ENCODE measurements at regions not wholly inside any gene's neighbourhood (a gene's known extent, or its start where the extent isn't known, plus 50 kb on each side); places are given as distances from the start of the nearest gene placed in this dataset.

GRCh38 chr3:40593351-40593750, 68.6 kb downstream of the ZNF621 start:
- peak; percentile 46 for DNase-seq (ENCODE audit: low read depth)

- no peak for DNase-seq (ENCODE audit: low read depth)
These were observed 72.7 kb downstream of the ZNF621 start for GRCh38 chr3:40597441-40597840.

- no peak for DNase-seq (ENCODE audit: low read depth)
These were observed 73.6 kb downstream of the ZNF621 start for GRCh38 chr3:40598338-40598737.

GRCh38 chr3:40598962-40599361, 74.2 kb downstream of the ZNF621 start:
- no peak for DNase-seq (ENCODE audit: low read depth)

- no peak for DNase-seq (ENCODE audit: low read depth)
These were observed 78.1 kb downstream of the ZNF621 start for GRCh38 chr3:40602778-40603385.

DNA sequence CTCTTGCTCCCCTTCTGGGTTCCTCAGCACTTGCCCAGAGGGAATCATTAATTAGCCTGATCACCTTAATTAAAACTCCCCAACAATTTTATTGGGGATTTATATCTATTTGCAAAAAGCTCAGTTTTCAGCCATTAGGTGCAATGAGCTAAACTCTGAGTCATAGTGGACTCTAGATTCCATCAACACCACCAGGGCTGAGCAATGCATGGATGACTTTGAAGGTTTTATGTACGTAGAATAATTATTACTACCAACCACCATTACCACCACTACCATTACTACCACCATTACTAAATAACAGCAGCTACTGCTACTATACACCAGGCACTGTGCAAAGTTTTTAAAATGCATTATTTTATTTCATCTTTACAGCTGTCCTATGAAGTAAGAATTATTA, 81.2 kb downstream of the ZNF621 start:
- no peak for DNase-seq (ENCODE audit: low read depth)

DNA sequence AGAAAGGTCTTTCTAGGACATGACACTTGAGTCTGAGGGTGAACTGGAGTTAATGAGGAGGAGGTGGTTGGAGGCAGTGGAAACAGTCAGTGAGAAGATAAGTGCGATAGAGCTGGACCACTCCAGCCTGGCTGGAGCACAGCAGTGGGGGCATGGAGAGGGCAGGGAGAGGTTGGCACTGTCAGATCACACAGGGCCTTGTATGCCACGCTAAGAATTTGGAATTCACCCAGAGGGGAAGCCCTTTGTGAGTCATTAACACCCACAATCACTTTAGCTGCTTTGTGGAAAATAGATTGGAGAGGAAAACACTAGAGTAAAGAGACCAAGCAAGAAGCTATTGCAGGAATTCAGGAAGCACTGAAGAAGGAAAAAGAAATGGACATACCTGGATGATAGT, 83.3 kb downstream of the ZNF621 start:
- DNase-seq (ENCODE audit: low read depth) = no peak

DNA sequence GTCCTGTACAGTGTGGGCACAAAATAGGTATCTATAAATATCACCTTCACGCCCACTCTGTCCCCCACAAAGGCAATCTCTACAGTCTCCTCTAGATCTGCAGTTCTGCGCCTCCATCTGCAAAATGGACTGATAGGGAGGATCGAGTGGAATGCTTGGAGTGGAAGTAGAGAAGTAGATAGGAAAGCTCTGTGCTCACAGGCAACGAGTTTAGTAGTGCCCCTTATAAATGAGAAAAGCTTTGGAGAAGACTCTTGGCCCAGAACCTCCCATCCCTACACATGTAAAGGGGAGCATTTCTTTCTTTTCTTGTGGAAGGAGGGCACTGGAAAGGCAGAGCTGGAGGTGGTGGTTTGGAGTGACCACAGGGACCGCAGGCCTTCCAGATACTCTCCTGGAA, 88.5 kb downstream of the ZNF621 start:
- no peak for DNase-seq (ENCODE audit: low read depth)

GRCh38 chr3:40615110-40615915, 90.6 kb downstream of the ZNF621 start:
- no peak for DNase-seq (ENCODE audit: low read depth)

DNA sequence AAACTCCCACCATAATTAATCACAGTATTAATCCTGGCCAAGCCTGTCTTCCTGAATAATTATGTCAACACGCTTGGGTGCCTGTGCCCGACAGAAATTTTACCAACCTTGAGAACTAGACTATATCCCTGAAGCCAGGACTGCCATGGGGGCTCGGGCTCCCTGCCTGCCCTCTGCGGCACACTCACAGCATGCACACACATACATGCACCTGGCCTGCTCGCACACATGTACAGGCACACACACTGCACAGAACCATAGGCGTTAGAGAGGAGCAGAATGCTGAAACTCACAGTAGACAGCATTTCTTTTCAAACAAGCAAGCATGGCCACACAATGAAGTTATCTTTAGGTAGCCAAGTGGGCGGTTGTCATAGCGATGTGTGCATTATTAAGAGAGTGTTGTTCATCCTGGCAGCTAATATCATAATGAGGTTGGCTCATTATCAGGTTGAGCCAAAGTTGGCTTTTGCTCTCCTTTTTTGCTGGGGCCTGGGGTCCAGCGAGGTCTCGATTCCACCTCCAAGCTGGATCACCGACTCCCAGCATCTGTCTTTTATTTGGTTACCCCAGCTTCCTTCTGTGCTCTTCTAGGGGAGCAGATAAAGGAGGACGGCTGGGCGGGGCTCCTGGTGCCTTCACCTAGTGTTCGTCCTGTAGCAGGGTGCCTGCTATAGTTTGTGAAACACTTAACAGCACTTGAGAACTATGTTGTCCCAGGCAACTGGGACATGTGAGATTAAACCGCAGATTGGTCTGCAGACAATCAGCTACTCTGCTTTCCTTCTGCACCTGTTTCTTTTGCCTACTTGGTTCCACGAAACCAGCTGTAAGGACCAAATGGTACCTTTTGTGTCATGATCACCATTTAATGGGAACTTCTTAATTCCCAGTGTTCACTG, 91.4 kb downstream of the ZNF621 start:
- DNase-seq (ENCODE audit: low read depth) = no peak

DNA sequence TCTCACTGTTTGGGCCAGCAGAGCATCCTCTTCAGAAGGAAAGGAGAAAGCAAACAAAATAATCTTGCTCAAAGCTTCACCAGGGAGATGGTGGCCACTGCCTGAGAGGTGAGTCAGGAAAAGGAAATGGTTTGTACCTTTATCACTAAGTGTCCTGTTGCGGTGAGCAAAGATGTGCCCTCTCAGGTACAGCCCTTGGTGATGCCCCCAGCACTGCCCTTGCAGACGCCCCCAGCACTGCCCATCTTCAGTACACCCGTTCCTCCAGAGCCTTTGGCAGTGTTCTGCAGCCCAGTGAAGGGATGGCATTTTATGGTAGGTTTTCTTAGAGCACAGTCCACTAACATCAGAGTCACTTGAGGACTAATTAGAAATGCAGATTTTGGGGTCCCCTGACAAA, 92.3 kb downstream of the ZNF621 start:
- DNase-seq (ENCODE audit: low read depth) = no peak

DNA sequence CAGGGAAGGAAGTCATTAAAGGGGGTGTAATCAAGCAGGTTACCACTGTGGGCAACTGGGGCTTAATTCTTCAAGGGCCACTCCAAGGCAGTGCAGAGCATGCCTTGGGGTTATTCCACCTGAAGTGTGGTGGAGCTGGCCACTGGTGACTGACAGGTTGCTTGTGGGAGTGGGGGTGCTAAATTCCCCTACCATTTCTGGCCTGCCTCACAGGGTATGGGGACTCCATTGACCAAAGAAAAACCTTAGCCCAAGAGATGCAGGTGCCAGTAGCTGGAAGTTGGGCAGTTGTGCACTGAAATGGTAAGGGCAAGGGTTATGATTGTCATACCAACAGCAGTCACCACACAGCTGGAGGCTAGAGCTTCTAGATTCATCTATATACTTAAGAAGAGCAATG, 93.4 kb downstream of the ZNF621 start:
- no peak for DNase-seq (ENCODE audit: low read depth)

- no peak for DNase-seq (ENCODE audit: low read depth)
These were observed 95.4 kb downstream of the ZNF621 start for GRCh38 chr3:40620151-40620550.

GRCh38 chr3:40621252-40621651, 96.5 kb downstream of the ZNF621 start:
- no peak for DNase-seq (ENCODE audit: low read depth)

DNA sequence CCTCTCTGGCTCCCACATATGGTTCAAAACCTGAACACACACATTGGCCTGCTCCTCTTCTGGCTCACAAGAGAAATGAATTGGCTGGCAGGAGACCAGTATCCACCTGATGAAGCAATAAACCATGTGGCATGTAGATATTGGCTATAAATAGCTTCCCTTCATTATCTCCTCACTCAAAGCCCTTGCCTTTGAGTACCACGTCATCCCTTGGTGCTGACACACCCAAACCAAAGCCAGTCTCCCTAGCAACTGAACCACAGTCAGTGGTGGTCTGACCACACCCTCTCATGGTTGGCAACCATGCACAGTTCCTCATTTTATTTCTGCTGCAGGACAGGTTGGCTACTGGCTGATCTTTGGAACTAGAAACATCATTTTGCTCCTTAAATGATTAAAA, 98.8 kb downstream of the ZNF621 start:
- peak; percentile 5 for DNase-seq (ENCODE audit: low read depth)

DNA sequence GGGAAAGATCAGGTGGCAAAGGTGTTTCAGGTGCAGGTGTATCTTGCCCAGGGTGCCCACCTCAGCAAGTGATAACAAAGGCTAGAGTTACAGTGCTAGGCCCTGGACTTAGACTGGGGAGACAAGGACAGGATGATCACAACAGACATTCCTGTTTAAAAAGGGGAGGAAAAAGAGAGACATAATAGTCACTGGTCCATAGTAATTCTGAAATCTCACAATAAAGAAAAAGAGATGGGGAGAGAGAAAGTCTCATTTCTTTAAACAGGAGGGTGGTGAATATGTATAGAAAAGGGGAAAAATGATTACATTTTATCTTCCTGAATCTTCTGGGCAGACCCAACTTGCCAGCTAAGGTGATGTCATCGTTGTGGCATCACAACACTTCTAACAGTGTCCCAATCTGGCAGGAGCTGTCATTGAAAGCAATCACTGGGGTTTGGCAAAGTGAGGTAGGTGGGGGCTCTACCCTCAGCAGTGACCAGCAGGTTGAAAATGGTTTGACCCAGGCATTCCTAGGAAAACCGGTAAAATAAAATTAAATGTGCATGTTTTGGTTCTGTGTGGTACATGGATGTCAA, 99.5 kb downstream of the ZNF621 start:
- no peak for DNase-seq (ENCODE audit: low read depth)

- DNase-seq (ENCODE audit: low read depth) = no peak
These were observed 102.3 kb downstream of the ZNF621 start for GRCh38 chr3:40627095-40627494.

- DNase-seq (ENCODE audit: low read depth) = no peak
These were observed 104.2 kb downstream of the ZNF621 start for GRCh38 chr3:40628984-40629383.

- no peak for DNase-seq (ENCODE audit: low read depth)
These were observed 106.7 kb downstream of the ZNF621 start for GRCh38 chr3:40631341-40631995.

DNA sequence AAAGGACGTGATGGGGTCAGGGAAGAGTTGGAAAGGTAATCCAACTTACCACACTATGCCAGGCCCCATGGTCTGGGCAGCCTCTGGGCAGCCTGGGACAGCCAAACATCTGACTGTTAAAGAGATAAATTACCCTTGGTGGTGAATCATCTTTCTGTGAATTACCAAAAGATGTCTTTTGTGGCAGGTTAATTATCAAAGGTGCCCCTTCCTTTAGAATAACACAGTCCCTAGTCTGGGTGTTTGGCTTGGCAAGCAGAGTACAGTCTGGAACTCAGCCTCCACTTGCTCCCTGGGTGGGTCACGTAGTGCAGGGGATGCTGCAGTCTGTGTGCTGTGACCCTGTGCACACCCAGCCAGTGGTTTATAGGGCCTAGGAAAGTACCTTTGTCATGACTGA, 113.1 kb downstream of the ZNF621 start:
- DNase-seq (ENCODE audit: low read depth) = no peak

GRCh38 chr3:40639006-40639405, 114.2 kb downstream of the ZNF621 start:
- DNase-seq (ENCODE audit: low read depth) = no peak

DNA sequence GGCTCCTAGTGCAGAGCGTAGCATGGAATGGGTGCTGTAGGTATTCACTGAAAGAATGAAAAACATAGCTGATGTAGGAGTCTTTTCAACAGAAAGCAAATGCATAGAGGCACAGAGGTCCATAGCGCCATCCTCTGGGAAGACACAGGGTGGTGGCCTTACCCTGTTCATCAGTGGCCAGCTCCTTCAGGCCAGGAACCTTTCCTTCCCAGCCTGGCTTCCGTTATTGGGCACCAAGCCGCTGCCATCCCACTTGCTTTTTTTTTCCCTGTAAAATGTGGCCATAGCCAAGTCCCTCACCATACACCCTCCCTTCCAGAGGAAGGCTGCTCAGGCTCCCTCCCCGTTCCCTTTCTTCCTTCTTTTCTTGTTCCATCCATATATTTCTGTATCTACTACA, 118.1 kb downstream of the ZNF621 start:
- DNase-seq (ENCODE audit: low read depth) = no peak
